ENCODE measurements at regions not wholly inside any gene's neighbourhood (a gene's known extent, or its start where the extent isn't known, plus 50 kb on each side); places are given as distances from the start of the nearest gene placed in this dataset.
"Not testable (repeated sequence)": the region's sequence is repeated elsewhere in the genome, so short reads cannot be mapped to it uniquely, and the experiment has no call there.

DNA sequence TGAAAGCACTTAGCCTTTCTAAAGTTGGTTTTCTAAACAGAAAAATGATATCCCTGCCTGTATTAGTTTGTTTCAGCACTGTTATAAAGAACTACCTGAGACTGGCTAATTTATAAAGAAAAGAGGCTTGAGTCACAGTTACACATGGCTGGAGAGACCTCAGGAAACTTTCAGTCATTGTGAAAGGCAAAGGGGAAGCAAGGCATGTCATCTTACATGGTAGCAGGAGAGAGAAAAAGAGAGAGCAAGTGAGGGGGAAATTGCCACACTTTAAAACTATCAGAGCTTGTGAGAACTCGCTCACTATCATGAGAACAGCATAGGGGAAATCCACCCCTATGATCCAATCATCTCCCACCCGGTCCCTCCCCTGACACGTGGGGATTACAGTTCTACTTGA, 64.9 kb downstream of the FAM170A start:
- Histone ChIP-seq H3K27me3 (no peaks in the 10 kb centered on the region), H3K27ac (no peak overlapping the region), H3K36me3 (no peaks in the 10 kb centered on the region), H3K4me3 (no peak overlapping the region), H3K4me1 (no peaks in the 10 kb centered on the region), H3K9me3 (peaks cover 3 to 4% of the 10 kb centered on the region in 2 donors)
- TF ChIP-seq POLR2A (IDR thresholded peaks at IDR 0.05) (no peak), POLR2AphosphoS5 (IDR thresholded peaks at IDR 0.05) (no peak)
- TF ChIP-seq, protein P1, sequence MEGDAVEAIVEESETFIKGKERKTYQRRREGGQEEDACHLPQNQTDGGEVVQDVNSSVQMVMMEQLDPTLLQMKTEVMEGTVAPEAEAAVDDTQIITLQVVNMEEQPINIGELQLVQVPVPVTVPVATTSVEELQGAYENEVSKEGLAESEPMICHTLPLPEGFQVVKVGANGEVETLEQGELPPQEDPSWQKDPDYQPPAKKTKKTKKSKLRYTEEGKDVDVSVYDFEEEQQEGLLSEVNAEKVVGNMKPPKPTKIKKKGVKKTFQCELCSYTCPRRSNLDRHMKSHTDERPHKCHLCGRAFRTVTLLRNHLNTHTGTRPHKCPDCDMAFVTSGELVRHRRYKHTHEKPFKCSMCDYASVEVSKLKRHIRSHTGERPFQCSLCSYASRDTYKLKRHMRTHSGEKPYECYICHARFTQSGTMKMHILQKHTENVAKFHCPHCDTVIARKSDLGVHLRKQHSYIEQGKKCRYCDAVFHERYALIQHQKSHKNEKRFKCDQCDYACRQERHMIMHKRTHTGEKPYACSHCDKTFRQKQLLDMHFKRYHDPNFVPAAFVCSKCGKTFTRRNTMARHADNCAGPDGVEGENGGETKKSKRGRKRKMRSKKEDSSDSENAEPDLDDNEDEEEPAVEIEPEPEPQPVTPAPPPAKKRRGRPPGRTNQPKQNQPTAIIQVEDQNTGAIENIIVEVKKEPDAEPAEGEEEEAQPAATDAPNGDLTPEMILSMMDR (IDR thresholded peaks at IDR 0.05), result no peak
- intact Hi-C loops (cut with DNase I; ENCODE audit: low total_unique reads), result no loop called here
- no peak for DNase-seq (ENCODE audit: low spot score in 2 of 2)

DNA sequence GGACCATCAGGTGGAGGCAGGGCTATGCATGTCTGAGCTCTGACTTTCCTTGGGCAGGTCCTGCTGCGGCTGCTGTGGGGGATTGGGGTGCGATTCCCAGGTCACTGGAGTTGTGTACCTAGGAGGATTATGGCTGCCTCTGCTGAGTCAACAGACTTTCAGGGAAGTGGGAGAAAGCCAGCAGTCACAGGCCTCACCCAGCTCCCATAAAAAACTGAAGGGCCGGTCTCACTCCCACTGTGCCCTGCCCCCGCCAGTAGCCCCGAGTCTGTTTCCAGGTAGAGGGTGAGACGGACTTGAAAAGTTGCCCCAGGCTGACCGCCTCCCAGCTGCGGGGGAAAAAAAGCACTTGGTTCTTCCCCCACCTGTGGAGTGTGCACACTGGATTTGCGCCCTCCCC, 76.7 kb downstream of the FAM170A start:
- intact Hi-C loops (cut with DNase I; ENCODE audit: low total_unique reads), result no loop called here
- no peak overlapping the region for H3K4me3 ChIP-seq
- H3K27me3 ChIP-seq, result no peaks in the 10 kb centered on the region
- no peaks in the 10 kb centered on the region for H3K36me3 ChIP-seq
- H3K4me1 ChIP-seq, result no peaks in the 10 kb centered on the region
- no peak overlapping the region for H3K27ac ChIP-seq
- no peaks in the 10 kb centered on the region for H3K9me3 ChIP-seq
- no peak for DNase-seq (ENCODE audit: low spot score in 2 of 2)
- TF ChIP-seq, protein P1 (IDR thresholded peaks at IDR 0.05), result no peak
- TF ChIP-seq POLR2A (IDR thresholded peaks at IDR 0.05) (no peak), POLR2AphosphoS5 (IDR thresholded peaks at IDR 0.05) (no peak)

DNA sequence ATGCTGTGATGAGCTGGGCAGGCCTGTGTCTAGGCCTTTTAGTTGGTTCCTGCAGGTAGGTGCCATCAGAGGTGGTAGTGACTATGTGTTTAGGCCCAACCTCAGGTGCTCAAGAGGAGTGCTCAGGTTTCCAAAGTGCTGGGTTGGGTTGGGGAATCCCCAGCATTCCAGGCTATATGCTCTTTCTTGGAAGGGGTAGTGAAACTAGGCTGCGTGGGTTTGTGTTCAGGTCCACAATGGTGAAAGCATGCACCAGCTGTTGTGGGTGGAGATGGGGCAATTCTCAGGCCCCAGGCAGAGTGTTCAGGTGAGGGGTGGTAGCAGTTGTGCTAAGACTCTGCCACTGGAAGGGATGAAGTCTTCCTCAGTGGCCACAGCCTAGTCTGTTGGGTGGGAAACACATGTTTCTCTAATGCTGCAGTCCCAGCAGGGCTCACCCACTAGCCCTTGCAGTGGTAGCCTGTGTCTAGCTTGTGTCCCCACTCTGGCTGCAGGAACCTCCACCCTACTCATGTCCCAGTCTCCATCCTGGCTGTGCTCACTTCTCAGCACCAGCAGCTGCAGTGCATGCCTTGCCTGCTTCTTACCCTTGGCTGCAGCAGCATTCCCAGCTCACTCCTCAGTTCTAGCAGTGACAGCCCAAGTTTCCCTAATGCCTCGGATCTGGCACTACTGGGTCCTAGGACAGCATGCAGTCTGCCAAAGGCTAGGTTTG, 78.9 kb downstream of the FAM170A start:
- no peak overlapping the region for H3K4me3 ChIP-seq
- no peak overlapping the region for H3K27ac ChIP-seq
- no peaks in the 10 kb centered on the region for H3K4me1 ChIP-seq
- H3K9me3 ChIP-seq, result no peaks in the 10 kb centered on the region
- DNase-seq (ENCODE audit: low spot score in 2 of 2), result no peak
- H3K36me3 ChIP-seq, result no peaks in the 10 kb centered on the region
- TF ChIP-seq POLR2A (IDR thresholded peaks at IDR 0.05), result no peak
- no peak for TF ChIP-seq POLR2AphosphoS5 (IDR thresholded peaks at IDR 0.05)
- TF ChIP-seq, protein P1 (IDR thresholded peaks at IDR 0.05), result no peak
- intact Hi-C loops (cut with DNase I; ENCODE audit: low total_unique reads), result no loop called here
- no peaks in the 10 kb centered on the region for H3K27me3 ChIP-seq

DNA sequence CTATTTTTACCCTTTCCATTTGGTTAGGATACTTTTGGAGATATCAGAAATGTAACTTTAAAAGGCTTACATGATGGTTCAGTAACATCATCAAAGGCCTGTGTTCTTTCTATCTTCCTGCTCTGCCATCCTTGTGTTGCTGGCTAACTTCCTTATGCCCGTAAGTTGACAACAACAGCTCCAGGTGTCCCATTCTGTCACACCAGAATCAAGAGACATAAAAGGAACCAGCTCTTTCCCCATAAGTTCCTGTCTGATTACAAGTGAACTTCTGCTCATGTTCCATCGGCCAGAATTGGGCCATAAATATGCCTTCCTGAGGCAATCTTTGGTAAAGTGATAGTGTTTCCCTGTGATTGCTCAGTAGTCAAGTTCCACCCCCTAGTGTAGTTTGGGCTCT, 92.4 kb downstream of the FAM170A start:
- Histone ChIP-seq H3K9me3 (peaks cover 0 to 15% of the 10 kb centered on the region in 2 donors), H3K27me3 (no peaks in the 10 kb centered on the region), H3K4me3 (no peak overlapping the region), H3K4me1 (no peaks in the 10 kb centered on the region), H3K27ac (no peak overlapping the region), H3K36me3 (no peaks in the 10 kb centered on the region)
- intact Hi-C loops (cut with DNase I; ENCODE audit: low total_unique reads), result no loop called here
- DNase-seq (ENCODE audit: low spot score in 2 of 2), result no peak
- TF ChIP-seq, protein P1 (IDR thresholded peaks at IDR 0.05), result no peak
- TF ChIP-seq POLR2A (IDR thresholded peaks at IDR 0.05), result no peak
- no peak for TF ChIP-seq POLR2AphosphoS5 (IDR thresholded peaks at IDR 0.05)

DNA sequence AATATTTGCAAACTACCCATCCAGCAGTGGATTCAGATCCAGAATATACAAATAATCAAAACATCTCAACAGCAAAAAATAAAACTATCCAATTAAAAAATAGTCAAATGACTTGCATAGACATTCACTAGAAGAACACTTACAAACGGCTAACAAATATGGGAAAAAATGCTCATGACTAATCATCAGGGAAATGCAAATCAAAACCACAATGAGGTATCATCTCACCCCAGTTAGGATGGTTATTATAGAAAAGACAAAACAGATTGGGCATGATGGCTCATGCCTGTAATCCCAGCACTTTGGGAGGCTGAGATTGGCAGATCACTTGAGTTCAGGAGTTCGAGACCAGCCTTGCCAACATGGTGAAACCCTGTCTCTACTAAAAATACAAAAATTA, 95.9 kb downstream of the FAM170A start:
- H3K27ac ChIP-seq; intact Hi-C loops (cut with DNase I; ENCODE audit: low total_unique reads); H3K36me3 ChIP-seq; H3K4me3 ChIP-seq; H3K4me1 ChIP-seq; H3K27me3 ChIP-seq; DNase-seq (ENCODE audit: low spot score in 2 of 2): not testable (repeated sequence)
- peaks cover 8 to 21% of the 10 kb centered on the region in 2 donors for H3K9me3 ChIP-seq
